Tibial nerve (tissue), 4 donors: ENCODE measurements at regions not wholly inside any gene's neighbourhood (a gene's known extent, or its start where the extent isn't known, plus 50 kb on each side); places are given as distances from the start of the nearest gene placed in this dataset.

Experiments
- DNase-seq, 2 donors: peaks; one replicate each; pipeline ENCODE4 v3.0.0-alpha.2; 2019; ENCODE audit warnings: low spot score in 2 of 2
- H3K27ac ChIP-seq, 4 donors: fragments of 200-600 bp; sonication (generic) in 3 of 4; one replicate each; pipeline ENCODE4 v1.5.1; 2017 to 2019; ENCODE audit warnings: mild to moderate bottlenecking in 1 of 4
- H3K27me3 ChIP-seq, 2 donors: fragments of 200-600 bp; sonication (generic) in 1 of 2; one replicate each; pipeline versions ENCODE4 v1.5.1 to v1.6.0; 2017 to 2019
- H3K36me3 ChIP-seq, 3 donors: fragments of 200-600 bp; sonication (generic); one replicate each; pipeline ENCODE4 v1.5.1; 2018 to 2019
- H3K4me1 ChIP-seq, 4 donors: fragments of 200-600 bp; sonication (generic) in 3 of 4; one replicate each; pipeline ENCODE4 v1.5.1; 2017 to 2019
- H3K4me3 ChIP-seq, 4 donors: fragments of 200-600 bp; sonication (generic) in 3 of 4; one replicate each; pipeline ENCODE4 v1.5.1; 2017 to 2019; ENCODE audit warnings: mild to moderate bottlenecking in 1 of 4, moderate library complexity in 1 of 4
- H3K9me3 ChIP-seq, 4 donors: fragments of 200-600 bp; sonication (generic) in 3 of 4; one replicate each; pipeline ENCODE4 v1.5.1; 2017 to 2019
- EP300 ChIP-seq, 2 donors: sonication (generic); formaldehyde crosslinking; IDR thresholded peaks; one replicate each; pipeline ENCODE4 v1.6.1; 2017; ENCODE audit warnings: antibody characterized with exemption in 2 of 2, mild to moderate bottlenecking in 1 of 2
- POLR2A ChIP-seq, 2 donors: fragments of 450-650 bp; IDR thresholded peaks; one replicate each; pipeline ENCODE4 v1.6.1; 2017; ENCODE audit warnings: antibody characterized with exemption in 2 of 2, mild to moderate bottlenecking in 2 of 2, moderate library complexity in 2 of 2
- WGBS, 2 donors: methylation state at CpG; one replicate each; pipeline ENCODE4 v1.1.5; 2018; 5-methylcytosine and 5-hydroxymethylcytosine counted together
- TF ChIP-seq, protein P1 (sequence below), 5 experiments: fragments of 200-600 bp in 3 of 5; fragments of 450-650 bp in 2 of 5; sonication (generic) in 3 of 5; IDR thresholded peaks; one replicate each; pipeline ENCODE4 v1.5.1; 2016 to 2019; ENCODE audit warnings: antibody characterized with exemption in 5 of 5, mild to moderate bottlenecking in 3 of 5, moderate library complexity in 2 of 5

DNA sequence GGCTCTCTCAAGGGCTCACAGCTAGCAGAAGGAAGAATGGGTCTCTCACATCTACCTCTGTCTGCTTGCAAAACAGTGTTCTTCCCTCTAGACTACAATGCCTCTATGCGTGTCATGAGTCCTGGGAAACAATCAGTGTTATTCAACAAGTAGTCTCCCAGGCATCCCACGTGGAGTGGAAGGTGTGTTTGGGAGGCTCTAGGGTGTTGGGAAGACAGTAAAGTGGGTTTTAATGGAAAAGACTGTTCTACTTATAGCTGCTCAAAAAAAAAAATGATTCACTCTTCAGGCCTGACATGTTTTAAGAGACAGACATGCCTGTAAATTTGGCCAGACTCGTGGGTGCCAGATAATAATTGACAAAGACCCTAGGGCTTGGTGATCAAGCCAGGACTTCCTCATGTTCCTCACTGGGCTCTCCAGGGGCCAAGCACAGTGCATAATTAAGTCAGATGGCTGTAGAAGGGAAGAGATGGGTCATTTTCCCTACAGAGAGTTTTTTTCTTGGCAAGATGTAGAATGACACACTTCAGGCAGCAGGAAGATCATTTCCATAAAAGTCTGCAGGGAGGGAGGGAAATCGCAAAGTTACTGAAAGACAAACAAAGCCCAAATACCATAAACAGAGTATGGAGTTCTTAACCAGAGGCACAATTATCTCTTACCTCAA is 246.4 kb downstream of the ACTL7B start:
- Histone ChIP-seq H3K9me3 (no peaks in the 10 kb centered on the region), H3K36me3 (no peaks in the 10 kb centered on the region), H3K27ac (no peak overlapping the region), H3K4me1 (no peaks in the 10 kb centered on the region), H3K4me3 (no peak overlapping the region), H3K27me3 (no peaks in the 10 kb centered on the region)
- no peak for TF ChIP-seq POLR2A (IDR thresholded peaks at IDR 0.05)
- DNase-seq = no peak
- 40 to 49% methylated on average over 4 of the region's 4 CpGs for WGBS, 2 donors

DNA sequence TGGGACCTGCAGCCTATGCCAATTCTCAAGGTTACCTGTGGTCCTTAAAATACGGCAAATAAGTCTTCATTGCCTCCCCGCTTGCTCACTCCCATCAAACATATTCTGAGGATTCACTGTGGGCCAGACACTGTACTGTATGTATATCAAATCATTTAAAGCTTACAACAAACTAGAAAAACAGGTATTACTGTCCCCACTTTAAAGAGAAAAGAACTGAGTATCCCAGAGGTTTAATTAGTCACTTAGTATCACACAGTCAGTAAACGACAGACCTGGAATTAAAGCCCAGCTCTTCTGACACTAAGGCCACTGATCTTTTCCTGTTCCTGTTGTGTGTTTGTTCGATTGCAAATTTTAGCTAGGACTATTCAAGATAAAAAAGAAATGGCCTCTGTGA is 248.2 kb downstream of the ACTL7B start:
- no peak for TF ChIP-seq EP300 (IDR thresholded peaks at IDR 0.05)
- TF ChIP-seq, protein P1, sequence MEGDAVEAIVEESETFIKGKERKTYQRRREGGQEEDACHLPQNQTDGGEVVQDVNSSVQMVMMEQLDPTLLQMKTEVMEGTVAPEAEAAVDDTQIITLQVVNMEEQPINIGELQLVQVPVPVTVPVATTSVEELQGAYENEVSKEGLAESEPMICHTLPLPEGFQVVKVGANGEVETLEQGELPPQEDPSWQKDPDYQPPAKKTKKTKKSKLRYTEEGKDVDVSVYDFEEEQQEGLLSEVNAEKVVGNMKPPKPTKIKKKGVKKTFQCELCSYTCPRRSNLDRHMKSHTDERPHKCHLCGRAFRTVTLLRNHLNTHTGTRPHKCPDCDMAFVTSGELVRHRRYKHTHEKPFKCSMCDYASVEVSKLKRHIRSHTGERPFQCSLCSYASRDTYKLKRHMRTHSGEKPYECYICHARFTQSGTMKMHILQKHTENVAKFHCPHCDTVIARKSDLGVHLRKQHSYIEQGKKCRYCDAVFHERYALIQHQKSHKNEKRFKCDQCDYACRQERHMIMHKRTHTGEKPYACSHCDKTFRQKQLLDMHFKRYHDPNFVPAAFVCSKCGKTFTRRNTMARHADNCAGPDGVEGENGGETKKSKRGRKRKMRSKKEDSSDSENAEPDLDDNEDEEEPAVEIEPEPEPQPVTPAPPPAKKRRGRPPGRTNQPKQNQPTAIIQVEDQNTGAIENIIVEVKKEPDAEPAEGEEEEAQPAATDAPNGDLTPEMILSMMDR (IDR thresholded peaks at IDR 0.05) = no peak
- no peak for TF ChIP-seq POLR2A (IDR thresholded peaks at IDR 0.05)
- Histone ChIP-seq H3K4me3 (no peak overlapping the region), H3K27me3 (no peaks in the 10 kb centered on the region), H3K4me1 (no peaks in the 10 kb centered on the region), H3K27ac (no peak overlapping the region), H3K36me3 (no peaks in the 10 kb centered on the region), H3K9me3 (no peaks in the 10 kb centered on the region)
- 88% methylated on average over 4 of the region's 4 CpGs for WGBS, 2 donors
- DNase-seq = no peak

DNA sequence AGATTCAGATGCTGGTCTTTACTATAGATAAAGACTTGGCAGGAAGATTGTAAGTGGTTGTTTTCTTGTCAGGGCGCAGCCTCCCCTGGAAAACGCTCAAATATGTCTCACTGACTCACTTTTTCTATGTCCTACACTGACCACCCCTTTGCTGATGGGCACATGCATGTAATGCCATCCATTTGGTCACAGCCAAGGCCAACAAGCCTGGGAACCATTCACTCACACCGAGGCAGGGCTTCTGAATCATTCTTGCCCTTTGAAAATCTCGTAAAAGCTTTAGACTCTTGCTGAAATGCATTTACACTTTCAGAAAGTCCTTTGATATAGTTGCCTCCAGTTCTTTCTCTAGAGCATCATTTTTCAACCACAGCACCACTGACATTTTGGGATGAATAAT is 249.4 kb downstream of the ACTL7B start:
- H3K4me3 ChIP-seq = no peak overlapping the region
- H3K4me1 ChIP-seq = no peaks in the 10 kb centered on the region
- H3K27me3 ChIP-seq = no peaks in the 10 kb centered on the region
- H3K9me3 ChIP-seq = no peaks in the 10 kb centered on the region
- 60 to 67% methylated on average over 4 of the region's 4 CpGs for WGBS, 2 donors
- H3K27ac ChIP-seq = peak overlapping the region in 1 of 4 donors; percentile 4
- TF ChIP-seq, protein P1 (IDR thresholded peaks at IDR 0.05) = no peak
- TF ChIP-seq EP300 (IDR thresholded peaks at IDR 0.05) (no peak), POLR2A (IDR thresholded peaks at IDR 0.05) (no peak)
- H3K36me3 ChIP-seq = no peaks in the 10 kb centered on the region
- DNase-seq = no peak

DNA sequence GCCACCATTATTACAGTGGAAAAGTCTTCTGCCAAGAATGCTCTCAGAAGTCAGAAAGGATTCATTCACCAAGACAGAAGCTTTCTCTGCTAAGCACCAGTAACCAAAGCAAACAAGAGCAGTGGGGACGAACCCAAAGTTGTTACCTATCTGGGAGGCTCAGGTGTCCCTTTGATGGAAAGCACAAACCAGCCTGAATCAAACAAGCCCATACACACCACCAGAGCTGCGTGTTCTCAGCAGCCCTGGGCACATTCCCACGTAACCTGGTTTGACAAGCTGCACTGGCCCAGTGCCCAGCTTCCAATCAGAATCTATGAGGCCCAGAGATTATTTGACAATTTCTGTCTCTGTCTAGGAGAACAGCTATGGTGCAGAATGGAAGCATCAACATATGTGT is 252.6 kb downstream of the ACTL7B start:
- Histone ChIP-seq H3K36me3 (no peaks in the 10 kb centered on the region), H3K27me3 (no peaks in the 10 kb centered on the region), H3K27ac (no peak overlapping the region), H3K4me3 (no peak overlapping the region), H3K4me1 (no peaks in the 10 kb centered on the region), H3K9me3 (no peaks in the 10 kb centered on the region)
- TF ChIP-seq POLR2A (IDR thresholded peaks at IDR 0.05) (no peak), EP300 (IDR thresholded peaks at IDR 0.05) (no peak)
- TF ChIP-seq, protein P1 (IDR thresholded peaks at IDR 0.05) = no peak
- 49 to 75% methylated on average over 3 of the region's 3 CpGs for WGBS, 2 donors
- no peak for DNase-seq

DNA sequence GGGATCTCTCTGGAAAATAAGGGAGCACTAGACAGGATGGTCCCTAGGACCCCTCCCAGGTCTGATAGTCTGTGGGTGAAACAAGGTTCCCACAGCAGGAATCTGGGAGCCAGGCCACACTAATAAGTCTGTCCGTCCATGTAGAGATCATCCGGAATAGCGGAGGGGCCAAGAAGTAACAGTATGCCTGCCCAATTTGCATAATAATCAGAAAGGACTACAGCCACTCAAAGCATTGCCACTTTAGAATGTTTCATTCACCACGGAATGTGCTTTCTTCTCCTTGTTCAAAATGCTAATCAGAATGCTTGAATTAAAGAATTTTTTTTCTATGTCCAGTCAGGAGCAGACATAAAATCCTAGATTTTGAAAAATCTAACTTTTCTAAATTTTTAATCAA is 254.9 kb downstream of the ACTL7B start:
- TF ChIP-seq, protein P1 (IDR thresholded peaks at IDR 0.05) = no peak
- TF ChIP-seq EP300 (IDR thresholded peaks at IDR 0.05) = no peak
- no peak for TF ChIP-seq POLR2A (IDR thresholded peaks at IDR 0.05)
- no peaks in the 10 kb centered on the region for H3K27me3 ChIP-seq
- H3K4me3 ChIP-seq = no peak overlapping the region
- no peak for DNase-seq
- H3K27ac ChIP-seq = no peak overlapping the region
- H3K36me3 ChIP-seq = no peaks in the 10 kb centered on the region
- no peaks in the 10 kb centered on the region for H3K9me3 ChIP-seq
- H3K4me1 ChIP-seq = no peaks in the 10 kb centered on the region
- 76% methylated on average over 4 of the region's 4 CpGs for WGBS, 2 donors

DNA sequence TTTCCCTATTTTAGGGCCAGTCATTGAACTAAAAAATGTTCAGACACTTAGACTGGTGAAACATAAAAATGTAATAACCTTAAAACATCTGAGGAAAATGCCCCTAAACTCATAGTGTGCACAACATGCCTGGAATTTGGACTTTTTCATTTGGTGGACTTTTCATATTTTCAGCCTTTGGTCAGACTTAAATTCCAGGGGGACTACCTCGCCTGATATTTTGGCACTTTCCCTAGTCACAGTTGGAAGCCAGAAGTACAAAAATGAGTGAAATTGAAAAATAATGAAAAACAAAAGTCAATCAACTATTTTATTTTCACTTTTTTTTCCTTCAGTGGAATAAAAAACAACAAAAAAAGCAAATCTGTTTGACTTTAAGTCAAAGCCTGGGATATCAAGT is 256.2 kb downstream of the ACTL7B start:
- 28 to 32% methylated on average over 1 of the region's 1 CpG for WGBS, 2 donors
- Histone ChIP-seq H3K4me1 (no peaks in the 10 kb centered on the region), H3K27me3 (no peaks in the 10 kb centered on the region), H3K9me3 (no peaks in the 10 kb centered on the region), H3K36me3 (no peaks in the 10 kb centered on the region), H3K27ac (no peak overlapping the region), H3K4me3 (no peak overlapping the region)
- DNase-seq = no peak
- TF ChIP-seq POLR2A (IDR thresholded peaks at IDR 0.05) (no peak), EP300 (IDR thresholded peaks at IDR 0.05) (no peak)
- TF ChIP-seq, protein P1 (IDR thresholded peaks at IDR 0.05) = no peak
